A673 (cell line): ENCODE measurements at regions not wholly inside any gene's neighbourhood (a gene's known extent, or its start where the extent isn't known, plus 50 kb on each side); places are given as distances from the start of the nearest gene placed in this dataset.

Source experiments
- CTCF ChIP-seq: fragments of 300-800, 200-600 bp; sonication (generic); conservative IDR thresholded peaks from 2 replicates; pipeline ENCODE4 v1.5.1; 2017; ENCODE audit warnings: low read depth, mild to moderate bottlenecking, antibody characterized with exemption, low read length, moderate library complexity, mixed read lengths
- EZH2 ChIP-seq: fragments of 200-600 bp; sonication (generic); IDR thresholded peaks from 2 replicates; pipeline ENCODE4 v1.6.1; 2017; ENCODE audit warnings: borderline replicate concordance, low read depth, mild to moderate bottlenecking, mixed read lengths, antibody characterized with exemption, low read length; ENCODE audit not compliant: poor library complexity, severe bottlenecking

DNA sequence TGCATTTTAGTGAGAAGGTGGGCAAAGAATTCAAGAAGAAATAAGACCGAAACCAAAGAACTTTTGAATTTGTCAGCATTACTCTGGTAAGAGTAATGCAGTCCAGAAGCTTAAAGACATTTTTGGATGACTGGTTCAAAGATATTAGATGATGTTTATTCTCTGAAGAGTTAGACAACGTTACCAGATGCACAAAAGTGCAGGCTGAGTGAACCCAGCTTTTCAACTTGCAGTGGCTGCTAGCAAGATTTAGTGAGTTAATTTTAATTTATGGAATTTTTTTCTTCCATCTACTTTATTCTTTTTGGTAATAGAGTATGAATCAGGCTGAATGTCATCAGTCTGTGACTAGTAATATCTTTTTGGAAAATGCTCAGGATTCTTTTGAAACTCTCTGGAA lies 267.3 kb upstream of the AZI2 start:
- TF ChIP-seq EZH2 (no peak), CTCF (no peak)
